ENCODE measurements at regions not wholly inside any gene's neighbourhood (a gene's known extent, or its start where the extent isn't known, plus 50 kb on each side); places are given as distances from the start of the nearest gene placed in this dataset.
A peak's percentile ranks its signal among the peaks of the same experiment; 100 is the strongest.
"Not testable (repeated sequence)": the region's sequence is repeated elsewhere in the genome, so short reads cannot be mapped to it uniquely, and the experiment has no call there.

DNA sequence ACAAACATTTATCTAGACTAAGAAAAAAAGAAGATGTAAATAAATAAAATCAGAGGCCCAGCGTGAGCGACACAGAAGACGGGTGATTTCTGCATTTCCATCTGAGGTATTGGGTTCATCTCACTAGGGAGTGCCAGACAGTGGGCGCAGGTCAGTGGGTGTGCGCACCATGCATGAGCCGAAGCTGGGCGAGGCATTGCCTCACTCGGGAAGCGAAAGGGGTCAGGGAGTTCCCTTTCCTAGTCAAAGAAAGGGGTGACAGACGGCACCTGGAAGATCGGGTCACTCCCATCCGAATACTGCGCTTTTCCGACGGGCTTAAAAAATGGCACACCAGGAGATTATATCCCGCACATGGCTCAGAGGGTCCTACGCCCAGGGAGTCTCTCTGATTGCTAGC, 79.5 kb upstream of the ABCD2 start:
- ATAC-seq; DNase-seq (ENCODE audit: low spot score): not testable (repeated sequence)

DNA sequence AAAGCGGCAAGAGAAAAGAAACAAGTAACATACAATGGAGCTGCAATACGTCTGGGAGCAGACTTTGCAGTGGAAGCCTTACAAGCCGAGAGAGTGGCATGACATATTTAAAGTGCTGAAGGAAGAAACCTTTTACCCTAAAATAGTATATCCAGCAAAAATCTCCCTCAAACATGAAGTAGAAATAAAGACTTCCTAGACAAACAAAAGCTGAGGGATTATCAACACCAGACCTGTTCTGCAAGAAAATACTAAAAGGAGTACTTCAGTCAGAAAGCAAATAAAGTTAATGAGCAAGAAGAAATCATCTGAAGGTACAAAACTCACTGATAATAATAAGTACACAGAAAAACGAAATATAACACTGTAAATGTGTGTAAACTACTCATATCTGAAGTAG, 77.5 kb upstream of the ABCD2 start:
- DNase-seq (ENCODE audit: low spot score) (no peak), ATAC-seq (no peak)

- ATAC-seq: peak; percentile 55
Observed at GRCh38 chr12:39692258-39692853, 72.8 kb upstream of the ABCD2 start.

DNA sequence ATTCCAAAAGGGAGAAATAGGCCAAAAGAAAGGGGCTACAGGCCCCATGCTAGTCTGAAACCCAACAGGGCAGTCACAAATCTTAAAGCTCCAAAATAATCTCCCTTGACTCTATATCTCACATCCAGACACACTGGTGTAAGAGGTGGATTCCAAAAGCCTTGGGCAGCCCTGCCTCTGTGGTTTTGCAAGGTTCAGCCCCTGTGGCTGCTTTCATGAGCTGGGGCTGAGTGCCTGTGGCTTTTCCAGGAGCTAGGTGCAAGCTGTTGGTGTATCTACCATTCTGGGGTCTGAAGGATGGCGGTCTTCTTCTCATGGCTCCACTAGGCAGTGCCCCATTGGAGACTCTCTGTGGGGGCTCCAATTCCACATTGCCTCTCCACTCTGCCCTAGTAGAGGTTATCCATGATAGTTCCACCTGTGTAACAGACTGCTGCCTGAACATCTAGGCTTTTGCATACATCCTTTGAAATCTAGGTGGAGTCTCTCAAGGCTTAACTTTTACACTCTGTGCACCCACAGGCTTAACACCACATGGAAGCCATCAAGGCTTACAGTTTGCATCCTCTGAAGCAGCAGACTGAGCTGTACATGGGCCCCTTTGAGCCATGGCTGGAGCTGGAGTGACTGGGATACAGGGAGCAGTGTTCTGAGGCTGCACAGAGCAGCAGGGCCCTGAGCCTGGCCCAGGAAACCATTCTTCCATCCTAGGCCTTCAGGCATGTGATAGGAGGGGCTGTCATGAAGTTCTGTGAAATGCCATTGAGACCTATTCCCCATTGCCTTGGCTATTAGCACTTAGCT, 66.5 kb upstream of the ABCD2 start:
- DNase-seq (ENCODE audit: low spot score) (no peak), ATAC-seq (no peak)

More at GRCh38 chr12:39692258-39692853, 72.8 kb upstream of the ABCD2 start:
- DNase-seq (ENCODE audit: low spot score): no peak

- DNase-seq (ENCODE audit: low spot score) (no peak), ATAC-seq (peak; percentile 46)
Observed at GRCh38 chr12:39682689-39683477, 63.3 kb upstream of the ABCD2 start.

- no peak for DNase-seq (ENCODE audit: low spot score)
- no peak for ATAC-seq
Observed at GRCh38 chr12:39675263-39675662, 55.7 kb upstream of the ABCD2 start.

DNA sequence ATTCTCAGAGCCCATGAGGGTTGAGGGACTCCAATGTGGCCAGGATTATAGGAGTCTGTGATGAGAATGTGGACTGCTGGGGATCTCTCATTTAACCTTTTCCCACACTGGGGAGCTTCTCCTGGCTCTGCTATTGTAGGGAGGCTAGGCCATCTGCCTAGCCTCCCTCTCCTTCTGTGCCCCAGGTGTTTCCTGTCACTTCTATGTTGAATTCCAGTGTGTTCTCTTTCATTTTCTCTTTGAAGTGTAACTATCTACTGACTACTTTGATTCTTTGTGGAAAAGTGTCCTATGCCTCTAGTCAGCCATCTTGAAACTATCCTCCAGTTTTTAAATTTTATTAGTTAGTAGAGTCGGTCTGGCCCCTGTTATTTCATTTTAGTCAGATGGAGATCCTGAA, 53.4 kb upstream of the ABCD2 start:
- no peak for DNase-seq (ENCODE audit: low spot score)
- no peak for ATAC-seq

DNA sequence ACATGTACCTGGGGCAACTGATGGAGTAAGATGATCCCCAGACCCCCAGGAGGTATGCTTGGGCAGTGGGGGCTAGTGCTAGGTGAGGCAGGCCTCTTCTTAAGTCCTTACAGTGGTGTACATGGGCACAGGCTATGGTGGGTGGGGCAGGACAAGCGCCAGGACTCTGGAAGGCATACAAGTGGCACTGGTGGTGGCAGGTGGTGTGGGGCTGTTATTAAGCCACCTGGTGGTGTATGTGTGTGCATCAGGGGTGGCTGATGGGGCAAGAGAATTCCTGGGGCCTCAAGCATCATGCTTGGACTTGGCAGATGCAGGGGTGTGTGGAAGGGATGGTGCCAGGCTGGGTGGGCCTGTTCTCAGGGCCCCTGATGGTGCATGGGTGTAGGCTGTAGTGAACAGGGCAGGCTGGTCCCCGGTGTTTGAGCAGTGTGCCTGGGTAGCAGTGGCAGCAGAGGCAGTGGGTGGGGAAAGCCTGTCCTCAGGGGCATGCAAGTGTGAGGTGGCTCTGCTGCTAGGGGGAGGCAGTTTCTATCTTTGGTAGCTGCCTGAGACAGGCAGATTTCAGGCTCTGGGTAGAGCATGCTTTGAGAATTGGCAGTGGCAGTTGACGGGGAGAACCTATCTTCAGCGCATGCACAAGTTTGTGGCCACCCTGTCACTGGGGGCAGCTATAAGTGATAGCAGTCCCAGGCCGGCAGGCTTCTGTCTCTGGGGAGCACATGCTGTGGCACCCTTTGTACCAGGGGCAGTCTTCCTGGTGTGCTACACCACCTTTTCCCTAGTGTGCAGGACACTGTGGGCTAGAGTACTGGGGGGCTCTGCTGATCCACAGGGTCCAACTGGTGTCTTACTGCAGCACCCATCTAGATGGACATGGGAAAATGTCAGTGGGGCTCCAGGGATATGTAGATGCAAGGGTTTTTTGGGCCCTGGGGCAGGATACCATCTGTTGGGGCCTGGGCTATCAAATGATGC, 52.6 kb upstream of the ABCD2 start:
- ATAC-seq: no peak
- DNase-seq (ENCODE audit: low spot score): no peak

DNA sequence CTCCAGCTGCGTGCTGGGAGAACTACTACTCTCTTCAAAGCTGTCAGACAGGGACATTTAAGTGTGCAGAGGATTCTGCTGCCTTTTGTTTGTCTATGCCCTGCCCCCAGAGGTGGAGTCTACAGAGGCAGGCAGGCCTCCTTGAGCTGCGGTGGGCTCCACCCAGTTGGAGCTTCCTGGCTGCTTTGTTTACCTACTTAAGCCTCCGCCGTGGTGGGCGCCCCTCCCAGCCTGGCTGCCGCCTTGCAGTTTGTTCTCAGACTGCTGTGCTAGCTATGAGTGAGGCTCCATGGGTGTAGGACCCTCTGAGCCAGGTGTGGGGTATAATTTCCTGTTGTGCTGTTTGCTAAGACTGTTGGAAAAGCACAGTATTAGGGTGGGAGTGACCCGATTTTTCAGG, 49.9 kb upstream of the ABCD2 start:
- not testable (repeated sequence) for ATAC-seq; DNase-seq (ENCODE audit: low spot score)
